GM23338 (cell line): ENCODE measurements at regions not wholly inside any gene's neighbourhood (a gene's known extent, or its start where the extent isn't known, plus 50 kb on each side); places are given as distances from the start of the nearest gene placed in this dataset.

Experiments
- CREB1 ChIP-seq: fragments of 250-450 bp; sonication (Bioruptor Pico); IDR thresholded peaks from 2 replicates; pipeline ENCODE4 v1.5.0; 2020; ENCODE audit warnings: low read depth, mild to moderate bottlenecking, moderate library complexity
- EZH2 ChIP-seq: fragments of 200-600 bp; sonication (generic); IDR thresholded peaks from one replicate; pipeline ENCODE4 v1.8.0; 2017; ENCODE audit warnings: antibody characterized with exemption, mild to moderate bottlenecking, low read depth; ENCODE audit not compliant: unreplicated experiment
- EZH2phosphoT487 ChIP-seq: fragments of 200-600 bp; sonication (generic); IDR thresholded peaks from one replicate; pipeline ENCODE4 v1.8.1; 2018; ENCODE audit warnings: antibody characterized with exemption; ENCODE audit not compliant: unreplicated experiment
- JUNB ChIP-seq: IDR thresholded peaks from one replicate; pipeline ENCODE4 v1.6.1; 2016; ENCODE audit warnings: antibody characterized with exemption; ENCODE audit not compliant: unreplicated experiment
- NANOG ChIP-seq: IDR thresholded peaks from 2 replicates; pipeline ENCODE4 v1.6.1; 2016; ENCODE audit warnings: antibody characterized with exemption, borderline replicate concordance
- POLR2AphosphoS5 ChIP-seq: IDR thresholded peaks from 2 replicates; pipeline ENCODE4 v1.6.1; 2016; ENCODE audit warnings: antibody characterized with exemption, low read depth
- ZNF114 ChIP-seq: fragments of 250-450 bp; sonication (Bioruptor Pico); IDR thresholded peaks from 2 replicates; pipeline ENCODE4 v1.5.0; 2020; ENCODE audit warnings: mild to moderate bottlenecking, moderate library complexity
- TF ChIP-seq, protein P1 (sequence below), 2 experiments: fragments of 200-600 bp in 1 of 2; sonication (generic) in 1 of 2; conservative IDR thresholded peaks; 2 replicates each; pipeline versions ENCODE4 v1.5.1 to v1.6.1; 2016 to 2017; ENCODE audit warnings: antibody characterized with exemption in 2 of 2, low read depth in 2 of 2, mild to moderate bottlenecking in 2 of 2, moderate library complexity in 1 of 2
- TF ChIP-seq, protein P2 (sequence below): IDR thresholded peaks from one replicate; pipeline ENCODE4 v1.6.1; 2018; ENCODE audit warnings: antibody characterized with exemption; ENCODE audit not compliant: unreplicated experiment

DNA sequence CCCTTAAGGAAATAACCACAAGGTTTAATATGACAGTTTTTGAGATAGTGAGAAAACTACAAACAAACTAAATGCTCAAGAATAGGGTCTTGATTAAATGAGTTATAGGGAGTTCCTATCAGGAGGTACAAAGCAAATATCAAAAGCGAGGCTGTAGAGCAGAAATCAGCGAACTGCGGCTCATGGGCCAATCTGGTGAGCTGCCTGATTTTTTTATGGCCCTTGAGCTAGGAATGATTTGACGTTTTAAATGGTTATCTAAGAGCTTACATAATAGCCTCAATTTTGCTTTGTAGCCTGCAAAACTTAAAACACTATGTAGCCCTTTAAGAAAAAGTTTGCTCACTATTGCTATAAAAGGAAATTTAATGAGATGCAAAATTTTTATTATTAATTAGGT lies 62.2 kb downstream of the XCL2 start:
- TF ChIP-seq, protein P1, sequence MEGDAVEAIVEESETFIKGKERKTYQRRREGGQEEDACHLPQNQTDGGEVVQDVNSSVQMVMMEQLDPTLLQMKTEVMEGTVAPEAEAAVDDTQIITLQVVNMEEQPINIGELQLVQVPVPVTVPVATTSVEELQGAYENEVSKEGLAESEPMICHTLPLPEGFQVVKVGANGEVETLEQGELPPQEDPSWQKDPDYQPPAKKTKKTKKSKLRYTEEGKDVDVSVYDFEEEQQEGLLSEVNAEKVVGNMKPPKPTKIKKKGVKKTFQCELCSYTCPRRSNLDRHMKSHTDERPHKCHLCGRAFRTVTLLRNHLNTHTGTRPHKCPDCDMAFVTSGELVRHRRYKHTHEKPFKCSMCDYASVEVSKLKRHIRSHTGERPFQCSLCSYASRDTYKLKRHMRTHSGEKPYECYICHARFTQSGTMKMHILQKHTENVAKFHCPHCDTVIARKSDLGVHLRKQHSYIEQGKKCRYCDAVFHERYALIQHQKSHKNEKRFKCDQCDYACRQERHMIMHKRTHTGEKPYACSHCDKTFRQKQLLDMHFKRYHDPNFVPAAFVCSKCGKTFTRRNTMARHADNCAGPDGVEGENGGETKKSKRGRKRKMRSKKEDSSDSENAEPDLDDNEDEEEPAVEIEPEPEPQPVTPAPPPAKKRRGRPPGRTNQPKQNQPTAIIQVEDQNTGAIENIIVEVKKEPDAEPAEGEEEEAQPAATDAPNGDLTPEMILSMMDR (conservative IDR thresholded peaks at IDR 0.05; ENCODE audit: low read depth in 2 of 2): no peak
- TF ChIP-seq, protein P2, sequence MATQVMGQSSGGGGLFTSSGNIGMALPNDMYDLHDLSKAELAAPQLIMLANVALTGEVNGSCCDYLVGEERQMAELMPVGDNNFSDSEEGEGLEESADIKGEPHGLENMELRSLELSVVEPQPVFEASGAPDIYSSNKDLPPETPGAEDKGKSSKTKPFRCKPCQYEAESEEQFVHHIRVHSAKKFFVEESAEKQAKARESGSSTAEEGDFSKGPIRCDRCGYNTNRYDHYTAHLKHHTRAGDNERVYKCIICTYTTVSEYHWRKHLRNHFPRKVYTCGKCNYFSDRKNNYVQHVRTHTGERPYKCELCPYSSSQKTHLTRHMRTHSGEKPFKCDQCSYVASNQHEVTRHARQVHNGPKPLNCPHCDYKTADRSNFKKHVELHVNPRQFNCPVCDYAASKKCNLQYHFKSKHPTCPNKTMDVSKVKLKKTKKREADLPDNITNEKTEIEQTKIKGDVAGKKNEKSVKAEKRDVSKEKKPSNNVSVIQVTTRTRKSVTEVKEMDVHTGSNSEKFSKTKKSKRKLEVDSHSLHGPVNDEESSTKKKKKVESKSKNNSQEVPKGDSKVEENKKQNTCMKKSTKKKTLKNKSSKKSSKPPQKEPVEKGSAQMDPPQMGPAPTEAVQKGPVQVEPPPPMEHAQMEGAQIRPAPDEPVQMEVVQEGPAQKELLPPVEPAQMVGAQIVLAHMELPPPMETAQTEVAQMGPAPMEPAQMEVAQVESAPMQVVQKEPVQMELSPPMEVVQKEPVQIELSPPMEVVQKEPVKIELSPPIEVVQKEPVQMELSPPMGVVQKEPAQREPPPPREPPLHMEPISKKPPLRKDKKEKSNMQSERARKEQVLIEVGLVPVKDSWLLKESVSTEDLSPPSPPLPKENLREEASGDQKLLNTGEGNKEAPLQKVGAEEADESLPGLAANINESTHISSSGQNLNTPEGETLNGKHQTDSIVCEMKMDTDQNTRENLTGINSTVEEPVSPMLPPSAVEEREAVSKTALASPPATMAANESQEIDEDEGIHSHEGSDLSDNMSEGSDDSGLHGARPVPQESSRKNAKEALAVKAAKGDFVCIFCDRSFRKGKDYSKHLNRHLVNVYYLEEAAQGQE: no peak
- no peak for TF ChIP-seq EZH2phosphoT487
- no peak for TF ChIP-seq POLR2AphosphoS5
- no peak for TF ChIP-seq EZH2
- no peak for TF ChIP-seq CREB1
- no peak for TF ChIP-seq JUNB
- TF ChIP-seq NANOG: no peak
- no peak for TF ChIP-seq ZNF114 (CRISPR knock-in tag)
